CD4-positive, alpha-beta T cell (primary cell): ENCODE measurements at regions not wholly inside any gene's neighbourhood (a gene's known extent, or its start where the extent isn't known, plus 50 kb on each side); places are given as distances from the start of the nearest gene placed in this dataset.

Experiments used
- ATAC-seq: fragments of 200-7000 bp; cut with Tn5 transposase; one replicate; pipeline ENCODE4 v1.10.0; 2022; ENCODE audit warnings: mild to moderate bottlenecking; ENCODE audit not compliant: poor library complexity
- CTCF ChIA-PET: fragments of 350-600 bp; sonication (Branson Sonifier 250); formaldehyde crosslinking; loops from one replicate; lab custom pipeline; 2021; ENCODE audit warnings: antibody characterized with exemption, inconsistent platforms; lab: Charles Lee
- POLR2A ChIA-PET: fragments of 350-600 bp; sonication (Branson Sonifier 250); formaldehyde crosslinking; loops from one replicate; lab custom pipeline; 2021; ENCODE audit warnings: antibody characterized with exemption, inconsistent platforms; lab: Charles Lee
- DNase-seq, 14 experiments: peaks; one replicate each; pipeline ENCODE4 v3.0.0-alpha.2; 2013 to 2020; ENCODE audit warnings: mixed read lengths in 2 of 14
- H3K27ac ChIP-seq, 2 donors: one replicate each; pipeline versions ENCODE4 v1.5.1 to v1.7.0; 2013; ENCODE audit warnings: low read length in 2 of 2, low read depth in 1 of 2, mild to moderate bottlenecking in 1 of 2
- H3K27me3 ChIP-seq, 2 experiments: 1 replicate in 1 of 2; 2 replicates in 1 of 2; pipeline versions ENCODE4 v1.6.1 to v1.7.0; 2013; ENCODE audit warnings: low read length in 2 of 2, control low read depth in 1 of 2, mild to moderate bottlenecking in 1 of 2, moderate library complexity in 1 of 2; ENCODE audit not compliant: insufficient read depth in 2 of 2, control insufficient read depth in 1 of 2
- H3K36me3 ChIP-seq: one replicate; pipeline ENCODE4 v1.6.1; 2013; ENCODE audit warnings: low read length, control low read depth; ENCODE audit not compliant: insufficient read depth
- H3K4me1 ChIP-seq: one replicate; pipeline ENCODE4 v1.6.1; 2013; ENCODE audit warnings: low read length, control low read depth; ENCODE audit not compliant: insufficient read depth
- H3K4me3 ChIP-seq: one replicate; pipeline ENCODE4 v1.5.1; 2013; ENCODE audit warnings: mild to moderate bottlenecking, low read length, moderate library complexity
- H3K9me3 ChIP-seq, 2 experiments: 1 replicate in 1 of 2; 2 replicates in 1 of 2; pipeline versions ENCODE4 v1.6.1 to v1.7.0; 2013; ENCODE audit warnings: low read length in 2 of 2, mild to moderate bottlenecking in 2 of 2, control low read depth in 1 of 2, moderate library complexity in 1 of 2; ENCODE audit not compliant: control insufficient read depth in 1 of 2, insufficient read depth in 1 of 2
- H3K27ac Mint-ChIP-seq: one replicate; pipeline ENCODE4 v1.8.0; 2020; ENCODE audit warnings: mixed read lengths
- H3K27me3 Mint-ChIP-seq: one replicate; pipeline ENCODE4 v1.8.0; 2021; ENCODE audit warnings: mixed read lengths
- H3K36me3 Mint-ChIP-seq: one replicate; pipeline ENCODE4 v1.8.0; 2021; ENCODE audit warnings: low read depth, mixed read lengths
- H3K4me1 Mint-ChIP-seq: one replicate; pipeline ENCODE4 v1.8.0; 2021; ENCODE audit warnings: low read depth, mixed read lengths
- H3K4me3 Mint-ChIP-seq: one replicate; pipeline ENCODE4 v1.8.0; 2020; ENCODE audit warnings: mild to moderate bottlenecking, mixed read lengths
- H3K9me3 Mint-ChIP-seq: one replicate; pipeline ENCODE4 v1.8.0; 2020; ENCODE audit warnings: mixed read lengths
- CTCF ChIP-seq: fragments of 200-600 bp; IDR thresholded peaks from one replicate; pipeline ENCODE4 v1.8.0; 2022; ENCODE audit warnings: antibody characterized with exemption, mild to moderate bottlenecking
- intact Hi-C, 2 experiments: fragments of 100-400 bp; cut with DNase I in 1 of 2; cut with micrococcal nuclease in 1 of 2; formaldehyde crosslinking; loops; one replicate each; pipeline versions ENCODE4 v1.15.1 to v1.9.0; 2023 to 2025; cut with DNase I, micrococcal nuclease

DNA sequence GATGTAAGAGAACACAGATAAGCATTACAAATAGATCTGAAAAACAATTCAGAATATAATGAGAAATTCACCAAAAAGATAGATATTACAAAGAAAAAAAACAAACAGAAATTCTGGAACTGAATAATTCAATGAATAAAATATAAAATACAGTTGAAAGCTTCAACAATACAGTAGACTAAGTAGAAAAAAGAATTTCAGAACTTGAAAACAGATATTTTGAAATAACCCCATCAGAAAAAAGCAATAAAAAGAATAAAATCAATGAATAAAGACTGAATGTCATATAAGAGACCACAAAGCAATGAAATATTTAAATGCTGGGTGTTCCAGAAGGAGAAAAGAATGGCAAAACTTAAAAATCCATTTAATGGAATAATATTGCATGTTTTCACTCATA, 611.4 kb upstream of the GHITM start:
- POLR2A ChIA-PET = no interaction called here
- H3K27ac Mint-ChIP-seq = no peak overlapping the region
- ATAC-seq = no peak

DNA sequence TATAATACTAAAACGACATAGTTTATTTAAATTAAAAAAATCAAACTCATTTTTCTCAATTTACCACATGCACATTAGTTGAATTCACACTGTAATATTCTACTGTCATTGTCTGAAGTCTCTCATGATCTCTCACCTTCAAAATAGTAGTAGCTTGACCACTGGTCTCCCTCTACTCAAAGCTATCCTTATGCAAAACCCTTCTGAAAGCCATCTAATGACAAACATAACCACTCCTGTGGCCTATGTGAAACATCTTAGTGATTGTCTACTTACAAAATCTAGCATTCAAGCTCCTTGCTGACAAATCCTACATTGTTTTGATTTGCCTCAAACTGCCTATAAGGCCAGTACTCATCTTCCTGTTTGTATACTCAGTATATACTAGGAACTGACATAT, 606.0 kb upstream of the GHITM start:
- POLR2A ChIA-PET = no interaction called here
- H3K27ac Mint-ChIP-seq = no peak overlapping the region
- ATAC-seq = no peak

More for the DNA sequence above, 611.4 kb upstream of the GHITM start:
- Histone ChIP-seq H3K4me3 (no peak overlapping the region), H3K27me3 (no peaks in the 10 kb centered on the region), H3K9me3 (peaks cover 9 to 17% of the 10 kb centered on the region in 2 experiments), H3K4me1 (no peaks in the 10 kb centered on the region), H3K27ac (no peak overlapping the region), H3K36me3 (no peaks in the 10 kb centered on the region)
- Mint-ChIP-seq H3K27me3 (no peaks in the 10 kb centered on the region), H3K4me1 (no peaks in the 10 kb centered on the region), H3K36me3 (no peaks in the 10 kb centered on the region), H3K4me3 (no peak overlapping the region), H3K9me3 (peaks cover 19% of the 10 kb centered on the region)
- no peak for DNase-seq
- no peak for TF ChIP-seq CTCF
- intact Hi-C loops = no loop called here
- CTCF ChIA-PET = no interaction called here

DNA sequence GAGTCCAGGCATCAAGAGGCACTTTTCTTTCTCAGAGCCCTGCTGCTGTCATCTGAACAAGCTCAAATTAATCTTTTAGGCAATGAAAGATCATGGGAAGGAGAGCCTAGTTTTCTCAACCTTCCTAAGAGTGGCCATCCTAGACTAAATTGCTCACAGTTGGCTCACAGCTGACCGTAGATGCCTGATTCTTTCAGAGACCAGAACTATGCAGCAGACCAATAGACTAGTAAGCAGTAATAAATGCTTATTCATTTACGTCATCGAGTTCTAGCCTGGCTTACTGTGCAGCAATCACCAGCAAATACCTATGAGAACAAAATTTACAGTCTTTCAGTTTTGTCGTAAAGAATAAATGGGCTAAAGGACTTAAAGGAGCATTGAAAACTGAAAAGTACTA, 602.9 kb upstream of the GHITM start:
- ATAC-seq = no peak
- Histone ChIP-seq H3K4me1 (no peaks in the 10 kb centered on the region), H3K27ac (no peak overlapping the region), H3K36me3 (no peaks in the 10 kb centered on the region), H3K9me3 (peaks cover 0 to 4% of the 10 kb centered on the region in 2 experiments), H3K4me3 (no peak overlapping the region), H3K27me3 (no peaks in the 10 kb centered on the region)
- TF ChIP-seq CTCF = no peak
- no peaks in the 10 kb centered on the region for H3K4me1 Mint-ChIP-seq
- ChIA-PET CTCF (no interaction called here), POLR2A (no interaction called here)
- no peak for DNase-seq
- no peaks in the 10 kb centered on the region for H3K36me3 Mint-ChIP-seq
- intact Hi-C loops = no loop called here
- H3K27ac Mint-ChIP-seq = no peak overlapping the region
- peaks cover under 1% of the 10 kb centered on the region for H3K9me3 Mint-ChIP-seq
- H3K27me3 Mint-ChIP-seq = no peaks in the 10 kb centered on the region
- H3K4me3 Mint-ChIP-seq = no peak overlapping the region

More for the DNA sequence above, 606.0 kb upstream of the GHITM start:
- CTCF ChIA-PET = no interaction called here
- Histone ChIP-seq H3K27ac (no peak overlapping the region), H3K4me1 (no peaks in the 10 kb centered on the region), H3K4me3 (no peak overlapping the region), H3K27me3 (no peaks in the 10 kb centered on the region), H3K36me3 (no peaks in the 10 kb centered on the region), H3K9me3 (peaks cover 3 to 4% of the 10 kb centered on the region in 2 experiments)
- peaks cover 8% of the 10 kb centered on the region for H3K9me3 Mint-ChIP-seq
- H3K4me1 Mint-ChIP-seq = no peaks in the 10 kb centered on the region
- TF ChIP-seq CTCF = no peak
- no peak overlapping the region for H3K4me3 Mint-ChIP-seq
- intact Hi-C loops = no loop called here
- no peaks in the 10 kb centered on the region for H3K27me3 Mint-ChIP-seq
- H3K36me3 Mint-ChIP-seq = no peaks in the 10 kb centered on the region
- no peak for DNase-seq
